DND-41 (cell line): ENCODE measurements at regions not wholly inside any gene's neighbourhood (a gene's known extent, or its start where the extent isn't known, plus 50 kb on each side); places are given as distances from the start of the nearest gene placed in this dataset.

Source experiments
- CTCF ChIP-seq: IDR thresholded peaks from 2 replicates; pipeline ENCODE4 v1.5.1; 2012; ENCODE audit warnings: borderline replicate concordance, low read length, moderate library complexity, mild to moderate bottlenecking; ENCODE audit not compliant: poor library complexity, severe bottlenecking; ENCODE audit errors: extremely low read depth
- EZH2 ChIP-seq: IDR thresholded peaks from 3 replicates; pipeline ENCODE4 v1.6.1; 2012; ENCODE audit warnings: borderline replicate concordance, low read depth, mild to moderate bottlenecking, moderate library complexity, low read length, inconsistent platforms; ENCODE audit not compliant: severe bottlenecking

- TF ChIP-seq CTCF = no peak
- TF ChIP-seq EZH2 = no peak
Measured at GRCh38 chr7:40965774-40966173, 737.1 kb downstream of the INHBA start.
